ENCODE measurements at regions not wholly inside any gene's neighbourhood (a gene's known extent, or its start where the extent isn't known, plus 50 kb on each side); places are given as distances from the start of the nearest gene placed in this dataset.

GRCh38 chr14:71264260-71264659 lies 357.0 kb downstream of the PCNX1 start:
- Histone ChIP-seq H3K23ac (ENCODE audit: insufficient read length, low read depth, low read length) (no peak overlapping the region), H4K8ac (replicated peaks; ENCODE audit: insufficient read length, low read depth, low read length) (no peak overlapping the region), H4K20me1 (ENCODE audit: control insufficient read depth, insufficient read depth, insufficient read length) (no peaks in the 10 kb centered on the region), H4K91ac (ENCODE audit: insufficient read length, low read depth, low read length) (no peak overlapping the region), H3K79me2 (ENCODE audit: insufficient read depth, low read length) (no peaks in the 10 kb centered on the region), H3K79me1 (ENCODE audit: insufficient read depth, low read depth, low read length, poor library complexity, severe bottlenecking) (no peaks in the 10 kb centered on the region), H4K5ac (ENCODE audit: insufficient read length, low read depth, low read length) (no peak overlapping the region), H2BK20ac (ENCODE audit: low read depth, low read length, poor library complexity, severe bottlenecking) (no peak overlapping the region), H3K27me3 (ENCODE audit: insufficient read depth, low read length) (no peaks in the 10 kb centered on the region), H2BK12ac (ENCODE audit: insufficient read length, low read depth, low read length) (no peak overlapping the region), H3T11ph (ENCODE audit: low read length) (no peak overlapping the region), H2BK5ac (ENCODE audit: insufficient read length, low read length) (no peak overlapping the region), H3K14ac (ENCODE audit: insufficient read depth, low read length) (no peak overlapping the region), H2BK15ac (ENCODE audit: low read depth, low read length) (no peak overlapping the region), H2BK120ac (ENCODE audit: low read depth, low read length, poor library complexity, severe bottlenecking) (no peak overlapping the region), H3K56ac (ENCODE audit: insufficient read length, low read depth, low read length) (no peak overlapping the region), H3K9ac (ENCODE audit: extremely low read depth, insufficient read length, low read length) (no peak overlapping the region), H2AFZ (ENCODE audit: low read length) (no peak overlapping the region), H3K4me2 (ENCODE audit: insufficient read depth, insufficient read length, low read length) (no peak overlapping the region), H2AK5ac (ENCODE audit: insufficient read length, low read length) (no peak overlapping the region), H3K4me1 (ENCODE audit: insufficient read depth, low read length) (no peaks in the 10 kb centered on the region), H3K18ac (ENCODE audit: insufficient read length, low read depth, low read length) (no peak overlapping the region), H3K23me2 (ENCODE audit: insufficient read length, low read depth, low read length, poor library complexity, severe bottlenecking) (no peaks in the 10 kb centered on the region), H3K9me3 (ENCODE audit: control insufficient read depth, low read depth, low read length) (peaks cover 4% of the 10 kb centered on the region), H3K27ac (ENCODE audit: insufficient read length, low read depth, low read length) (no peak overlapping the region), H3K4ac (ENCODE audit: low read depth, low read length) (no peak overlapping the region)
- H3K4me3 Mint-ChIP-seq, result no peak overlapping the region
- H3K4me1 Mint-ChIP-seq, result peaks cover 3 to 4% of the 10 kb centered on the region in 2 experiments
- peaks cover 20 to 22% of the 10 kb centered on the region in 2 experiments for H3K9me3 Mint-ChIP-seq
- no peak for TF ChIP-seq CTCF (conservative IDR thresholded peaks at IDR 0.05)
- H3K36me3 Mint-ChIP-seq (ENCODE audit: insufficient read depth in 1 of 3, low read depth in 3 of 3), result peaks cover 8 to 21% (median 12%) of the 10 kb centered on the region in 3 experiments
- DNase-seq, result no peak
- peak overlapping the region in 1 of 3 experiments; percentile 76; a peak in 1 of 7 replicates for H3K27ac Mint-ChIP-seq
- WGBS (ENCODE audit: extremely low coverage, insufficient read length, low lambda C conversion rate), result no CpG with 5 or more reads among the region's 2 CpGs
- no peaks in the 10 kb centered on the region; the same call in 1 of the 2 replicates for H3K27me3 Mint-ChIP-seq (ENCODE audit: low read depth)
